ENCODE measurements at regions not wholly inside any gene's neighbourhood (a gene's known extent, or its start where the extent isn't known, plus 50 kb on each side); places are given as distances from the start of the nearest gene placed in this dataset.

DNA sequence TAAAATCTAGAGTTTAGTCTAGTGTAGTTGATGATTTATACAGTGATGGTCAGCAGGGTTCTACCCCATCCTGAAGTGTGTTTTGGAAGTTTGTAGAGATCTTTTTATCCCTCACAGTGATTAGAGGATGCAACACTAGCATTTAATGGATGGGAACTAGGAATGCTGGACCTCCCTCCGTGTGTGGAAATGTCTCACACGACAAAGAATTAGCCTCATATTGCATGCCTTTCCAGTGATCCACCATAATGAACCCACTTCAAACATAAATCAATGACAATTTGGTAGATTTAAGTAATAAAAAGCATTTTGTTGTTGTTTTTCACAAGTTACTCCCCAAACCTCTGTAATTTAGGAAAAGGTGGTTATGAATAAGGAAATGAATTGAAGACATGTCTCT is 82.5 kb upstream of the LMNB1 start:
- H3K4me1 ChIP-seq, result no peaks in the 10 kb centered on the region
- no peaks in the 10 kb centered on the region for H3K27me3 ChIP-seq
- no peaks in the 10 kb centered on the region for H3K9me3 ChIP-seq
- DNase-seq (no peak), ATAC-seq (no peak)
- no peak for TF ChIP-seq POLR2A (IDR thresholded peaks at IDR 0.05)
- TF ChIP-seq, protein P1, sequence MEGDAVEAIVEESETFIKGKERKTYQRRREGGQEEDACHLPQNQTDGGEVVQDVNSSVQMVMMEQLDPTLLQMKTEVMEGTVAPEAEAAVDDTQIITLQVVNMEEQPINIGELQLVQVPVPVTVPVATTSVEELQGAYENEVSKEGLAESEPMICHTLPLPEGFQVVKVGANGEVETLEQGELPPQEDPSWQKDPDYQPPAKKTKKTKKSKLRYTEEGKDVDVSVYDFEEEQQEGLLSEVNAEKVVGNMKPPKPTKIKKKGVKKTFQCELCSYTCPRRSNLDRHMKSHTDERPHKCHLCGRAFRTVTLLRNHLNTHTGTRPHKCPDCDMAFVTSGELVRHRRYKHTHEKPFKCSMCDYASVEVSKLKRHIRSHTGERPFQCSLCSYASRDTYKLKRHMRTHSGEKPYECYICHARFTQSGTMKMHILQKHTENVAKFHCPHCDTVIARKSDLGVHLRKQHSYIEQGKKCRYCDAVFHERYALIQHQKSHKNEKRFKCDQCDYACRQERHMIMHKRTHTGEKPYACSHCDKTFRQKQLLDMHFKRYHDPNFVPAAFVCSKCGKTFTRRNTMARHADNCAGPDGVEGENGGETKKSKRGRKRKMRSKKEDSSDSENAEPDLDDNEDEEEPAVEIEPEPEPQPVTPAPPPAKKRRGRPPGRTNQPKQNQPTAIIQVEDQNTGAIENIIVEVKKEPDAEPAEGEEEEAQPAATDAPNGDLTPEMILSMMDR (IDR thresholded peaks at IDR 0.05), result no peak
- no peak overlapping the region for H3K4me3 ChIP-seq
- intact Hi-C loops (cut with DNase I), result no loop called here
- no peaks in the 10 kb centered on the region for H3K36me3 ChIP-seq (replicated peaks in 1 of 2; ENCODE audit: insufficient read depth in 1 of 2, low read depth in 2 of 2)
- H3K27ac ChIP-seq, result no peak overlapping the region
- 45 to 55% methylated on average over 2 of the region's 2 CpGs for WGBS, 2 donors

DNA sequence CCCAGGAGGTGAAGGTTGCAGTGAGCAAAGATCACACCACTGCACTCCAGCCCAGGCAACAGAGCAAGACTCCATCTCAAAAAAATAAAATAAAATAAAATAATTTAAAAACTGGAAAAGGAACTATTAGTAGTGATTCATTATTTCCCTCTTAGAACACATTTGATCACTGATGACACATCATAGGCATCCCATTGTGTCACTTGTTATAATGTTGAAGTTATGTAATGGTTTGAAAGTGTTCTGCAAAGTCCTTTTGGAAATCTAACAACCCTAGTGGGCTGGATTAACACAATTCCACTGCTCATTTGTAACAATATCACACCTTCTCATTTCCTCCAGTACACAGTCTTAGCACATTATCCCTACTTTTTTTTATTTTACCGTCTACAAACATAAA is 81.8 kb upstream of the LMNB1 start:
- H3K27me3 ChIP-seq, result no peaks in the 10 kb centered on the region
- intact Hi-C loops (cut with DNase I), result no loop called here
- 78 to 84% methylated on average over 1 of the region's 1 CpG for WGBS, 2 donors
- H3K9me3 ChIP-seq, result no peaks in the 10 kb centered on the region
- H3K36me3 ChIP-seq (replicated peaks in 1 of 2; ENCODE audit: insufficient read depth in 1 of 2, low read depth in 2 of 2), result no peaks in the 10 kb centered on the region
- DNase-seq (no peak), ATAC-seq (no peak)
- no peak overlapping the region for H3K27ac ChIP-seq
- H3K4me1 ChIP-seq, result no peaks in the 10 kb centered on the region
- TF ChIP-seq, protein P1 (IDR thresholded peaks at IDR 0.05), result no peak
- no peak for TF ChIP-seq POLR2A (IDR thresholded peaks at IDR 0.05)
- H3K4me3 ChIP-seq, result no peak overlapping the region

- 69 to 80% methylated on average over 1 of the region's 1 CpG for WGBS, 2 donors
- no peak for DNase-seq
- H3K27ac ChIP-seq, result no peak overlapping the region
Observed at GRCh38 chr5:126707080-126707479, 69.9 kb upstream of the LMNB1 start.

DNA sequence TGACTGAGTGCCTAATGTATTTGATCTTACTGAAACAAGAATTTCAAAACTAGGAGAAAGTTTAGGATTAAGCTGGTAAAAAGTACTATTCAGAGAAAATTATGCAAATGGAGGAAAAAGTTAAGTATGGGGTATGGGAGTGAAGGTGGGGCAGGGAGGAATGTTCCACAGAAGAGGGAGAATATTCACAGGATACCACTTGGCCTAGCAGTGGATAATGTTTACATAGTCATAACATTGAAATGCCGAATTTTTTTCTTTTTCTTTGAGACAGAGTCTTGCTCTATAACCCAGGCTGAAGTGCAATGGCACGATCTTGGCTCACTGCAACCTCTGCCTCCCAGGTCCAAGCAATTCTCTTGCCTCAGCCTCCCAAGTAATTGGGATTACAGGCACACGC is 61.2 kb upstream of the LMNB1 start:
- ATAC-seq, result no peak
- Histone ChIP-seq H3K36me3 (replicated peaks in 1 of 2; ENCODE audit: insufficient read depth in 1 of 2, low read depth in 2 of 2) (no peaks in the 10 kb centered on the region), H3K27ac (no peak overlapping the region), H3K27me3 (no peaks in the 10 kb centered on the region), H3K4me1 (no peaks in the 10 kb centered on the region), H3K9me3 (no peaks in the 10 kb centered on the region), H3K4me3 (no peak overlapping the region)
- intact Hi-C loops (cut with DNase I), result no loop called here
- DNase-seq, result no peak
- WGBS, 2 donors, result 66 to 67% methylated on average over 3 of the region's 3 CpGs
- TF ChIP-seq POLR2A (IDR thresholded peaks at IDR 0.05), result no peak
- TF ChIP-seq, protein P1 (IDR thresholded peaks at IDR 0.05), result no peak

More at GRCh38 chr5:126707080-126707479, 69.9 kb upstream of the LMNB1 start:
- ATAC-seq, result no peak
- H3K9me3 ChIP-seq, result no peaks in the 10 kb centered on the region
- H3K27me3 ChIP-seq, result no peaks in the 10 kb centered on the region
- intact Hi-C loops (cut with DNase I), result no loop called here
- H3K4me3 ChIP-seq, result no peak overlapping the region
- H3K4me1 ChIP-seq, result no peaks in the 10 kb centered on the region
- no peak for TF ChIP-seq POLR2A (IDR thresholded peaks at IDR 0.05)
- TF ChIP-seq, protein P1 (IDR thresholded peaks at IDR 0.05), result no peak
- no peaks in the 10 kb centered on the region for H3K36me3 ChIP-seq (replicated peaks in 1 of 2; ENCODE audit: insufficient read depth in 1 of 2, low read depth in 2 of 2)

- H3K27ac ChIP-seq, result no peak overlapping the region
- no peak for ATAC-seq
- no peaks in the 10 kb centered on the region for H3K36me3 ChIP-seq (replicated peaks in 1 of 2; ENCODE audit: insufficient read depth in 1 of 2, low read depth in 2 of 2)
- intact Hi-C loops (cut with DNase I), result no loop called here
- no peak for DNase-seq
- H3K4me1 ChIP-seq, result no peaks in the 10 kb centered on the region
- H3K4me3 ChIP-seq, result no peak overlapping the region
- no peak for TF ChIP-seq POLR2A (IDR thresholded peaks at IDR 0.05)
- TF ChIP-seq, protein P1 (IDR thresholded peaks at IDR 0.05), result no peak
- WGBS, 2 donors, result 88% methylated on average over 10 of the region's 10 CpGs
- no peaks in the 10 kb centered on the region for H3K27me3 ChIP-seq
- no peaks in the 10 kb centered on the region for H3K9me3 ChIP-seq
Observed at GRCh38 chr5:126716861-126717260, 60.1 kb upstream of the LMNB1 start.
